ENCODE measurements at regions not wholly inside any gene's neighbourhood (a gene's known extent, or its start where the extent isn't known, plus 50 kb on each side); places are given as distances from the start of the nearest gene placed in this dataset.

- Histone ChIP-seq H3K4me1 (ENCODE audit: low read depth, poor library complexity, severe bottlenecking) (no peaks in the 10 kb centered on the region), H4K20me1 (ENCODE audit: insufficient read depth) (no peaks in the 10 kb centered on the region), H3K9ac (no peak overlapping the region), H2AFZ (ENCODE audit: low read depth) (no peak overlapping the region), H3K4me3 (IDR thresholded peaks at IDR 0.05; ENCODE audit: insufficient read depth, low read depth, low read length) (no peak overlapping the region), H3K36me3 (ENCODE audit: insufficient read depth) (no peaks in the 10 kb centered on the region), H3K27ac (no peak overlapping the region), H3K4me2 (no peak overlapping the region), H3K27me3 (ENCODE audit: insufficient read depth, low read depth) (no peaks in the 10 kb centered on the region), H3K79me2 (ENCODE audit: insufficient read depth, low read depth) (no peaks in the 10 kb centered on the region)
- TF ChIP-seq, protein P1, sequence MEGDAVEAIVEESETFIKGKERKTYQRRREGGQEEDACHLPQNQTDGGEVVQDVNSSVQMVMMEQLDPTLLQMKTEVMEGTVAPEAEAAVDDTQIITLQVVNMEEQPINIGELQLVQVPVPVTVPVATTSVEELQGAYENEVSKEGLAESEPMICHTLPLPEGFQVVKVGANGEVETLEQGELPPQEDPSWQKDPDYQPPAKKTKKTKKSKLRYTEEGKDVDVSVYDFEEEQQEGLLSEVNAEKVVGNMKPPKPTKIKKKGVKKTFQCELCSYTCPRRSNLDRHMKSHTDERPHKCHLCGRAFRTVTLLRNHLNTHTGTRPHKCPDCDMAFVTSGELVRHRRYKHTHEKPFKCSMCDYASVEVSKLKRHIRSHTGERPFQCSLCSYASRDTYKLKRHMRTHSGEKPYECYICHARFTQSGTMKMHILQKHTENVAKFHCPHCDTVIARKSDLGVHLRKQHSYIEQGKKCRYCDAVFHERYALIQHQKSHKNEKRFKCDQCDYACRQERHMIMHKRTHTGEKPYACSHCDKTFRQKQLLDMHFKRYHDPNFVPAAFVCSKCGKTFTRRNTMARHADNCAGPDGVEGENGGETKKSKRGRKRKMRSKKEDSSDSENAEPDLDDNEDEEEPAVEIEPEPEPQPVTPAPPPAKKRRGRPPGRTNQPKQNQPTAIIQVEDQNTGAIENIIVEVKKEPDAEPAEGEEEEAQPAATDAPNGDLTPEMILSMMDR (conservative IDR thresholded peaks at IDR 0.05; ENCODE audit: low read depth, low read length) = no peak
These were observed 880.6 kb upstream of the ARPP21 start for GRCh38 chr3:34758630-34759261.

GRCh38 chr3:34777386-34777785 lies 861.9 kb upstream of the ARPP21 start:
- Histone ChIP-seq H3K27me3 (ENCODE audit: insufficient read depth, low read depth) (no peaks in the 10 kb centered on the region), H2AFZ (ENCODE audit: low read depth) (no peak overlapping the region), H3K4me1 (ENCODE audit: low read depth, poor library complexity, severe bottlenecking) (no peaks in the 10 kb centered on the region), H3K4me2 (no peak overlapping the region), H3K27ac (no peak overlapping the region), H3K4me3 (IDR thresholded peaks at IDR 0.05; ENCODE audit: insufficient read depth, low read depth, low read length) (no peak overlapping the region), H3K79me2 (ENCODE audit: insufficient read depth, low read depth) (no peaks in the 10 kb centered on the region), H3K9ac (no peak overlapping the region), H3K36me3 (ENCODE audit: insufficient read depth) (no peaks in the 10 kb centered on the region), H4K20me1 (ENCODE audit: insufficient read depth) (no peaks in the 10 kb centered on the region)
- TF ChIP-seq, protein P1 (conservative IDR thresholded peaks at IDR 0.05; ENCODE audit: low read depth, low read length) = no peak

DNA sequence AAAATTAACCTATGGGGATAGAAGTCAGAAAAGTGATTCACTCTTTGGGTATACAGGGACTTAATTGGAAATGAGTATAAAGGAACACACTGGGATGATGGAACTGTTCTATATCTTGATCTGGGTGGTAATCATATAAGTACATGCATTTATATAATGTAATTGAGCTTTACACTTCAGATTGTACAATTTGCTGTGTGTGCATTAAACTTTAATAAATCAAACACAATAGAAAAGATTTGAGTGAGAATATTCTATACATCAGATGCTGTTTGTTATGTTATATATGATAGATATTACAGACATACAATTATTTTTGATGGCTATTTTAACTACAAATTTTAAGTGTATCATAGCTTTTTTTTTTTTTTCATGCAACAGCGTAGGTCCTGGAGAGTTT lies 860.2 kb upstream of the ARPP21 start:
- Histone ChIP-seq H3K4me2 (no peak overlapping the region), H3K9ac (no peak overlapping the region), H3K4me1 (ENCODE audit: low read depth, poor library complexity, severe bottlenecking) (no peaks in the 10 kb centered on the region), H3K79me2 (ENCODE audit: insufficient read depth, low read depth) (no peaks in the 10 kb centered on the region), H3K36me3 (ENCODE audit: insufficient read depth) (no peaks in the 10 kb centered on the region), H3K27me3 (ENCODE audit: insufficient read depth, low read depth) (no peaks in the 10 kb centered on the region), H3K4me3 (IDR thresholded peaks at IDR 0.05; ENCODE audit: insufficient read depth, low read depth, low read length) (no peak overlapping the region), H2AFZ (ENCODE audit: low read depth) (no peak overlapping the region), H3K27ac (no peak overlapping the region), H4K20me1 (ENCODE audit: insufficient read depth) (no peaks in the 10 kb centered on the region)
- TF ChIP-seq, protein P1 (conservative IDR thresholded peaks at IDR 0.05; ENCODE audit: low read depth, low read length) = no peak

DNA sequence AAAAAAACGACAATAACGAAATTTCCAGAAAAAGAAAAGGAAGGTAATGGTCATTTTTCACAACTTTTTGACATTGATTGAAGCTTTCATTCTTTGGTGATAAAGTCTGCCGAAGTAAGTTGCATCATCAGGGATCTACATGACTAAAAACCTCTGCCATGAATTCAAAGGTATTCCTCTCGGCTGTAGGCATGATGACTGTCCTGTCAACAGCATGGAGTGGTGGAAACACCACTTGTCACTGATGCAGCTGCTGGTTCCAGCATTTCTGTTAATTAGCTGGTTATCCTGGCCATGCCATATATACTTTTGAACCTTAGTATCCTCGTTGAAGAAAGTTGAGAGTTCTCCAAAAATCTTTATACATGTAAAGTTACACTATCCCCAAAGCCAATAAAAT lies 859.0 kb upstream of the ARPP21 start:
- H3K4me3 ChIP-seq (IDR thresholded peaks at IDR 0.05; ENCODE audit: insufficient read depth, low read depth, low read length) = no peak overlapping the region
- no peaks in the 10 kb centered on the region for H3K36me3 ChIP-seq (ENCODE audit: insufficient read depth)
- H4K20me1 ChIP-seq (ENCODE audit: insufficient read depth) = no peaks in the 10 kb centered on the region
- no peak overlapping the region for H3K27ac ChIP-seq
- no peak overlapping the region for H3K4me2 ChIP-seq
- no peak overlapping the region for H3K9ac ChIP-seq
- TF ChIP-seq, protein P1 (conservative IDR thresholded peaks at IDR 0.05; ENCODE audit: low read depth, low read length) = no peak
- H2AFZ ChIP-seq (ENCODE audit: low read depth) = no peak overlapping the region
- H3K27me3 ChIP-seq (ENCODE audit: insufficient read depth, low read depth) = no peaks in the 10 kb centered on the region
- no peaks in the 10 kb centered on the region for H3K4me1 ChIP-seq (ENCODE audit: low read depth, poor library complexity, severe bottlenecking)
- H3K79me2 ChIP-seq (ENCODE audit: insufficient read depth, low read depth) = no peaks in the 10 kb centered on the region

Data from KMS-11 (cell line).